ENCODE measurements at regions not wholly inside any gene's neighbourhood (a gene's known extent, or its start where the extent isn't known, plus 50 kb on each side); places are given as distances from the start of the nearest gene placed in this dataset.

DNA sequence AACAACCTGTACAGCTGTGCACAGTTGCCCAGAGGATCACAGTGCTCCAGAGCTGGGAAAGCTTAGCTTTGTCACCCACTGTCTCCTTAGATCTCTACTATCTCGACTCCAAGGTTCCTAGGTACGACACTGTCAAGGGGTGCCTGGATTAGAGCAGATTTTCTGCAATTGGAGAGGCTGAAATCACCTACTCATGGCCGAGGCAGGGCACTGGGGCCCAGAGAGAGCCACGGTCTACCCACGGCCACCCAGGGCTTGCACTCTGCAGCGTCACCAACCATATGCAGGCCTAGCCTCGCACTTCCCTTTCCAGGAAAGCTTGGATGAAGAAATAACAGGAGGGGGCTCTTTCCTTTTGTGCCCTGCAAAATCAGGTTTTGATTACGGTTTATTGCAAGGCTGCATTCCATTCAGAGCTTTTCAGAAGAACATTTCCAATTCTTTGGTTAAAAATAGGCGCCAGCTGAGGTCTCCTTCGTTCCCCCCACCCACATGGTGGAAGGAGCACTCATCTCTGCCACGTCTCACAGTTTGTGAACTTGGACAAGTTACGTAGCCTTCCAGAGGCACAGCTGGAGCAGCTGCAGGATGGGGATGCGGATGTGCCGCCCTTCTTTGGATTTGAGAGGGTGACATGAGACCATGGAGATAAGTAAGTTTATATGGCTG lies 80.0 kb downstream of the IRX5 start:
- H3K4me3 ChIP-seq (ENCODE audit: low read length in 2 of 2), result no peak overlapping the region
- no peak overlapping the region for H3K27ac ChIP-seq (ENCODE audit: low read depth in 1 of 2, low read length in 2 of 2)
- H3K9me3 ChIP-seq (ENCODE audit: control insufficient read depth, low read length), result no peaks in the 10 kb centered on the region
- ATAC-seq (ENCODE audit: low FRiP score) (no peak), DNase-seq (no peak)
- H3K27me3 ChIP-seq (ENCODE audit: control insufficient read depth in 1 of 2, insufficient read depth in 2 of 2, low read length in 1 of 2), result no peaks in the 10 kb centered on the region
- no peaks in the 10 kb centered on the region for H3K36me3 ChIP-seq (ENCODE audit: control insufficient read depth in 1 of 2, insufficient read depth in 2 of 2, low read length in 1 of 2)
- intact Hi-C loops (cut with DNase I), result no loop called here
- 71 to 78% methylated on average over 14 of the region's 14 CpGs for WGBS, 2 donors
- H3K4me1 ChIP-seq (ENCODE audit: control insufficient read depth in 1 of 2, insufficient read depth in 2 of 2, low read length in 2 of 2), result no peaks in the 10 kb centered on the region

DNA sequence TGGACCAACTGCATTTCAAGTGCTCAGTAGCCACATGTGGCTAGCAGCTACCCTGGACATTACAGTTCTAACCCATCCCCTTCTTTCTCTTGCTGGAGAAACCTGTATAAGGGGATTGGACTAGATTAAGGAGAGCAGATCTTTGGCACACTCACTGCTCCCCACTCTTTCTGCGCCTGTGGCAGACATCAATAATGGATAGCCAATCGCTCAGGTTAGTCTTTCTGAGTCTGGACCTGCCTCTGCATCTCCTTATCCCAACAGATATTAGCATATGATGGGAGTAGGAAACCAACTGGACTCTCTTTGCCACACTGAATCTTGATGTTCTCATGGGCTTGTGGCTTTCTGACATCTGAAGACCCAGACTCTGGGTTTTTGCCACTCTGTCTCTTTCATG lies 81.7 kb downstream of the IRX5 start:
- Histone ChIP-seq H3K27ac (ENCODE audit: low read depth in 1 of 2, low read length in 2 of 2) (no peak overlapping the region), H3K27me3 (ENCODE audit: control insufficient read depth in 1 of 2, insufficient read depth in 2 of 2, low read length in 1 of 2) (no peaks in the 10 kb centered on the region), H3K4me3 (ENCODE audit: low read length in 2 of 2) (no peak overlapping the region), H3K36me3 (ENCODE audit: control insufficient read depth in 1 of 2, insufficient read depth in 2 of 2, low read length in 1 of 2) (no peaks in the 10 kb centered on the region), H3K4me1 (ENCODE audit: control insufficient read depth in 1 of 2, insufficient read depth in 2 of 2, low read length in 2 of 2) (no peaks in the 10 kb centered on the region), H3K9me3 (ENCODE audit: control insufficient read depth, low read length) (no peaks in the 10 kb centered on the region)
- DNase-seq, result no peak
- 73 to 80% methylated on average over 2 of the region's 2 CpGs for WGBS, 2 donors
- no peak for ATAC-seq (ENCODE audit: low FRiP score)
- intact Hi-C loops (cut with DNase I), result no loop called here

DNA sequence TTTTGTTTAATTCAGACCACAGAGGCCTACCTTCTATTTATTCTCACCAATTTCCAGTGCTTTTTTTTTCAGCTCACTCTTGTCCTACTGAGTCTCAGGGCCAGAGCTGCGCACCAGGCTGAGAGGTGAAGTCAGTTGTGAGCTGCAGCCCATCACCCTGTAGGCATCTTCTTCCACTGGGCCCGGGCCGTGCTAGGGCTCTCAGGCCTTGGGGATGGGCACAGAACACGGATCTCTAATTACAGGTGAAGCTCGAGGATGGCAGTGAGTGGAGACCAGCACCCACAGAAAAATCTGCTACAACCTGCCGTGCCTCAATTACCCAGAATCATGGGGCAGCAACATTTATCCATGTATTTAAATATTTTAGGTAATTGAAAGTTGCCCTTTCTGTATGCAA lies 82.1 kb downstream of the IRX5 start:
- DNase-seq, result no peak
- Histone ChIP-seq H3K4me3 (ENCODE audit: low read length in 2 of 2) (no peak overlapping the region), H3K27ac (ENCODE audit: low read depth in 1 of 2, low read length in 2 of 2) (no peak overlapping the region), H3K4me1 (ENCODE audit: control insufficient read depth in 1 of 2, insufficient read depth in 2 of 2, low read length in 2 of 2) (no peaks in the 10 kb centered on the region), H3K27me3 (ENCODE audit: control insufficient read depth in 1 of 2, insufficient read depth in 2 of 2, low read length in 1 of 2) (no peaks in the 10 kb centered on the region), H3K36me3 (ENCODE audit: control insufficient read depth in 1 of 2, insufficient read depth in 2 of 2, low read length in 1 of 2) (no peaks in the 10 kb centered on the region), H3K9me3 (ENCODE audit: control insufficient read depth, low read length) (no peaks in the 10 kb centered on the region)
- ATAC-seq (ENCODE audit: low FRiP score), result no peak
- WGBS, 2 donors, result 93% methylated on average over 6 of the region's 6 CpGs
- intact Hi-C loops (cut with DNase I), result no loop called here

DNA sequence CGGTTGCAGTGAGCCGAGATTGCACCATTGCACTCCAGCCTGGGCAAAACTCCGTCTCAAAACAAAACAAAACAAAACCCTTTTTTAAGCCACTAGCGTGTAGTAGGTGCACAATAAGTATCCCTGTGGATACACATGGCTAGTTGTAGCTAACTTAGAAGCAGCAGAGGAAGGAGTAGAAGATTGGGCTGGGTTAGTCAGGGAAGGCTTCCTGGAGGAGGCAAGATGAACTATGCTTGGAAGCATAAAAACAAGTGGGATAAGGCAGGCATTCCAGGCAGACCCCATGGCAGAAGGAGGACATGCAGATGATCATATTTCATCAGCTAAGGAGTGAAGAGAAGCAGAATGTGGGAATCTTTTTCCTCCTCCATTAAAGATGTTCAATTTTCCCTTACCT lies 83.4 kb downstream of the IRX5 start:
- no peak for DNase-seq
- Histone ChIP-seq H3K36me3 (ENCODE audit: control insufficient read depth in 1 of 2, insufficient read depth in 2 of 2, low read length in 1 of 2) (no peaks in the 10 kb centered on the region), H3K4me3 (ENCODE audit: low read length in 2 of 2) (no peak overlapping the region), H3K9me3 (ENCODE audit: control insufficient read depth, low read length) (no peaks in the 10 kb centered on the region), H3K27me3 (ENCODE audit: control insufficient read depth in 1 of 2, insufficient read depth in 2 of 2, low read length in 1 of 2) (no peaks in the 10 kb centered on the region), H3K27ac (ENCODE audit: low read depth in 1 of 2, low read length in 2 of 2) (no peak overlapping the region), H3K4me1 (ENCODE audit: control insufficient read depth in 1 of 2, insufficient read depth in 2 of 2, low read length in 2 of 2) (no peaks in the 10 kb centered on the region)
- intact Hi-C loops (cut with DNase I), result no loop called here
- 87 to 94% methylated on average over 4 of the region's 4 CpGs for WGBS, 2 donors
- ATAC-seq (ENCODE audit: low FRiP score), result no peak

DNA sequence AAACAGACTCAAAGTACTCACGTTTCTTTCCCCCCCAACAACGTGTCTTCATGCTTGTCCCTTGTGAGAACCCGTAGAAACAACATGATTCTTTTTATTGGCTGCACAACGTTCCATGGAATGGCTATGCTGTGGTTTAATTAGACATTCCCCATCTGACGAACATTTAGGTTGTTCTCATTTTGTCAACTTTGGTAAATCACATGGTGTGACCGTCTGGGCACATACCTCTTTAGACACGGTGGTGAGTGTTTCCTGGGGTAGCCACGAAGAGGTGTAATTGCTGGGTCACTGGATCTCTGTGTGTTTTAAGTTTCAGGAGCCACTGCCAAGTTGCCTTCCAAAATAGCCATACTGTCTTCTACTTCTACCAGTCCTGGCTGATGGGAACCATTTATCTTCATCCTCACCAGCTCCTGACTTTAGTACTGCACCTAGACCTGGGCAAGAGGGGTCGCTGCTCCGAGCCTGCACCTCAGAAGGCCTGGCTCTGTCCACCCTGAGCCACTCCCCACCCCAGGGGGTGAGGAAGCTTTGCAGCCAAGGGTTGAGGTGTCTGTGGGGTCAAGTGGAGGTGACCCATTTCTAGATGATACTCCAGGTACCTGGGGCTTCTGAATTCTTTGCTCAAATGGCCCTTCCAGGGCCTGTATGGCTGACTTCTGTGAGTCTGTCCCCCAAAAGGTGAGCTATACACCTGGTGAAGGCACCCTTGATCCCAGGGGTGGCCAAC lies 84.7 kb downstream of the IRX5 start:
- Histone ChIP-seq H3K4me3 (ENCODE audit: low read length in 2 of 2) (no peak overlapping the region), H3K27me3 (ENCODE audit: control insufficient read depth in 1 of 2, insufficient read depth in 2 of 2, low read length in 1 of 2) (no peaks in the 10 kb centered on the region), H3K36me3 (ENCODE audit: control insufficient read depth in 1 of 2, insufficient read depth in 2 of 2, low read length in 1 of 2) (no peaks in the 10 kb centered on the region), H3K4me1 (ENCODE audit: control insufficient read depth in 1 of 2, insufficient read depth in 2 of 2, low read length in 2 of 2) (no peaks in the 10 kb centered on the region), H3K27ac (ENCODE audit: low read depth in 1 of 2, low read length in 2 of 2) (no peak overlapping the region), H3K9me3 (ENCODE audit: control insufficient read depth, low read length) (peaks cover 3% of the 10 kb centered on the region)
- intact Hi-C loops (cut with DNase I), result no loop called here
- WGBS, 2 donors, result 64 to 70% methylated on average over 10 of the region's 10 CpGs
- DNase-seq (no peak), ATAC-seq (ENCODE audit: low FRiP score) (no peak)

DNA sequence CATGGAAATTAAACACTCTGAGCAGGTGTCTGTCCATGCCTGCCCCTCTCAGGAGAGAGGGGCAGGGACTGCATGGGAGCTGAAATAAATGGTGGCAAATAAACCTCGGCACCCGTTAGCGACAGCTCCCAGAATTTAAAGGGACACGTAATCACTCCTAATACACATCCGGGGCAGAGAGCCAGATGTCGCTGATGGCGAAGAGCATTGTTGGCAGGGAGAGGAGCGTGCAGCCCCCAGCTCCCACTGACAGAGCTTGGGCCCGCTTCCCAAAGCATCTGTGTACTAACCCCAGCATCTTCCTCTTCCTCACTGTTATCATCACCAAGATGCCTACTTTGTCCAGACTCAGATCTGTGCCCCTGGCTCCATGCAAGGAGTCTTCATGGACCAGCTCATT lies 85.8 kb downstream of the IRX5 start:
- intact Hi-C loops (cut with DNase I), result no loop called here
- ATAC-seq (ENCODE audit: low FRiP score) (no peak), DNase-seq (no peak)

DNA sequence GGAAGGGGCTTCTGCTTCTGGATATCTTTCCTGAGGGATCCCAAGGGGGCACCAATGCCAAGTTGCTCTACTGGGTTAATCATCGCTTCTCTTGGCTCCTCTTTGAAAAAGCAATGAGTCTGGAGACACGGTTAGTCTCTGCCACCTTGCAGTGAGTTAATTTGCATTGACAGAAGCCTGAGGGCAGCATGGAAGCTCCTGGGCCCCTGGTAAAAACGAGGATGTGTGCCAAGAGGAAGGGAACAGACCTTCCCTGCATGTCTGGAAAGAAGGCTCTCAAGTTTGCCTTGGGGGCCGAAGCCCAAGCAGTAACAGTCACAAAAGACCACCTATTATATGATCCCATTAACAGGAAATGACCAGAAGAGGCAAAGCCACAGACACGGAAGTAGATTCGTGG lies 86.7 kb downstream of the IRX5 start:
- WGBS, 2 donors, result 61 to 68% methylated on average over 6 of the region's 6 CpGs
- Histone ChIP-seq H3K27me3 (ENCODE audit: control insufficient read depth in 1 of 2, insufficient read depth in 2 of 2, low read length in 1 of 2) (no peaks in the 10 kb centered on the region), H3K9me3 (ENCODE audit: control insufficient read depth, low read length) (peaks cover 4% of the 10 kb centered on the region), H3K4me3 (ENCODE audit: low read length in 2 of 2) (no peak overlapping the region), H3K27ac (ENCODE audit: low read depth in 1 of 2, low read length in 2 of 2) (no peak overlapping the region), H3K4me1 (ENCODE audit: control insufficient read depth in 1 of 2, insufficient read depth in 2 of 2, low read length in 2 of 2) (no peaks in the 10 kb centered on the region), H3K36me3 (ENCODE audit: control insufficient read depth in 1 of 2, insufficient read depth in 2 of 2, low read length in 1 of 2) (no peaks in the 10 kb centered on the region)
- ATAC-seq (ENCODE audit: low FRiP score) (no peak), DNase-seq (no peak)
- intact Hi-C loops (cut with DNase I), result no loop called here

More for the DNA sequence above, 85.8 kb downstream of the IRX5 start:
- Histone ChIP-seq H3K36me3 (ENCODE audit: control insufficient read depth in 1 of 2, insufficient read depth in 2 of 2, low read length in 1 of 2) (no peaks in the 10 kb centered on the region), H3K9me3 (ENCODE audit: control insufficient read depth, low read length) (peaks cover 4% of the 10 kb centered on the region), H3K27me3 (ENCODE audit: control insufficient read depth in 1 of 2, insufficient read depth in 2 of 2, low read length in 1 of 2) (no peaks in the 10 kb centered on the region), H3K27ac (ENCODE audit: low read depth in 1 of 2, low read length in 2 of 2) (no peak overlapping the region), H3K4me3 (ENCODE audit: low read length in 2 of 2) (no peak overlapping the region), H3K4me1 (ENCODE audit: control insufficient read depth in 1 of 2, insufficient read depth in 2 of 2, low read length in 2 of 2) (no peaks in the 10 kb centered on the region)
- 84 to 86% methylated on average over 9 of the region's 9 CpGs for WGBS, 2 donors

DNA sequence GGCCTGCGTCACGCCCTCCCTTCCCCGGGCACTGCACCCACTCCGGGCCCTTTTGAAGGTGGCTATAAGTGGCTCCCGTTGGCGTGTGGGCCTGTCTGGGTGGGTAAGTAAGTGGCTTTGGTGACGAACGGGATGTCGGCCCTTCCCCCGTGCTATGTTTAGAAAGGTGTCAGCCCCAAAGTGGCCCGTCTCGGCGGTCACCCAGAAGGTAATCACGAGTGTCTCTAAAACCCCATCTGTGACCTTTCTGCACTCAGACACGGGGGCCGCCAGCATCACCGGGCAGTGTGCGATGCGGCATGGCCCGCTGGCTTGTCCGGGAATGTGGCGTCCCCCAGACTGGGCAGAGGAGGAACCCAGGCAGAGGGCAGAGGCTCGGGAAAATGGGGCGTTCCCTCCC lies 88.2 kb downstream of the IRX5 start:
- intact Hi-C loops (cut with DNase I), result no loop called here
- Histone ChIP-seq H3K9me3 (ENCODE audit: control insufficient read depth, low read length) (peaks cover 4% of the 10 kb centered on the region), H3K36me3 (ENCODE audit: control insufficient read depth in 1 of 2, insufficient read depth in 2 of 2, low read length in 1 of 2) (no peaks in the 10 kb centered on the region), H3K4me1 (ENCODE audit: control insufficient read depth in 1 of 2, insufficient read depth in 2 of 2, low read length in 2 of 2) (no peaks in the 10 kb centered on the region), H3K4me3 (ENCODE audit: low read length in 2 of 2) (no peak overlapping the region), H3K27me3 (ENCODE audit: control insufficient read depth in 1 of 2, insufficient read depth in 2 of 2, low read length in 1 of 2) (no peaks in the 10 kb centered on the region), H3K27ac (ENCODE audit: low read depth in 1 of 2, low read length in 2 of 2) (no peak overlapping the region)
- DNase-seq, result no peak
- no peak for ATAC-seq (ENCODE audit: low FRiP score)
- WGBS, 2 donors, result 86 to 88% methylated on average over 24 of the region's 24 CpGs

DNA sequence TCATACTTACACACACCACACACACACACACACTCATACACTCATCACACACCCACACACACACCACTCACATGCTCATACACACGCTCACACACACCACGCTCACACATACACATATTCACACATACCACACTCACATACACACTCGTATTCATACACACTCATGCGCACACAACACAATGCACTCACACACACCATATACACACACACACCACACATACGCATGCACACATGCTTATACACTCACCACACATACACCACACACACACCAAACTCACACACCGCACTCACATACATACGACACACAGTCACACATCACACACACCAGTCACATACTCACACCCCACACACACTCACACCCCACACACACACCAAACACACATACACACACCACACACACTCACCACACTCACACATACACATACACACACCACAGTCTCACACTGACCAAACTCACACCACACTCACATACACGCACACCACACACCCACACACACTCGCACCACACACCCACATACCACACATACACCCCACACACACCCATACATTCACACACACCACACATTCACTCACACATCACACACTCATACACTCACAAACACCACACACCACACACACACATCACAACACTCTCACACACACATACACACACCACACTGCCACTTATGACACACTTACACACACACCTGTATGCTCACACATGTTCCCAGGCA lies 88.9 kb downstream of the IRX5 start:
- intact Hi-C loops (cut with DNase I), result no loop called here
- Histone ChIP-seq H3K4me1 (ENCODE audit: control insufficient read depth in 1 of 2, insufficient read depth in 2 of 2, low read length in 2 of 2) (no peaks in the 10 kb centered on the region), H3K9me3 (ENCODE audit: control insufficient read depth, low read length) (peaks cover 4% of the 10 kb centered on the region), H3K4me3 (ENCODE audit: low read length in 2 of 2) (no peak overlapping the region), H3K27me3 (ENCODE audit: control insufficient read depth in 1 of 2, insufficient read depth in 2 of 2, low read length in 1 of 2) (no peaks in the 10 kb centered on the region), H3K27ac (ENCODE audit: low read depth in 1 of 2, low read length in 2 of 2) (no peak overlapping the region), H3K36me3 (ENCODE audit: control insufficient read depth in 1 of 2, insufficient read depth in 2 of 2, low read length in 1 of 2) (no peaks in the 10 kb centered on the region)
- no peak for DNase-seq
- no peak for ATAC-seq (ENCODE audit: low FRiP score)
- WGBS, 2 donors, result 97% methylated on average over 9 of the region's 9 CpGs
